Osteoblast (primary cell): ENCODE measurements at regions not wholly inside any gene's neighbourhood (a gene's known extent, or its start where the extent isn't known, plus 50 kb on each side); places are given as distances from the start of the nearest gene placed in this dataset.

ENCODE experiments used
- DNase-seq: peaks from one replicate; pipeline ENCODE4 v3.0.0; 2011; ENCODE audit warnings: low spot score, mixed read lengths; ENCODE audit not compliant: insufficient read length; ENCODE audit errors: missing footprints
- H2AFZ ChIP-seq: 2 replicates; pipeline ENCODE4 v1.6.0; 2011; ENCODE audit warnings: mild to moderate bottlenecking, low read length
- H3K27ac ChIP-seq: 2 replicates; pipeline ENCODE4 v1.5.1; 2011; ENCODE audit warnings: mild to moderate bottlenecking, low read depth, low read length, moderate library complexity
- H3K27me3 ChIP-seq: 2 replicates; pipeline ENCODE4 v1.6.0; 2012; ENCODE audit warnings: mild to moderate bottlenecking, control low read depth, inconsistent platforms, low read length, moderate library complexity; ENCODE audit not compliant: insufficient read depth
- H3K36me3 ChIP-seq: 2 replicates; pipeline ENCODE4 v1.5.1; 2011; ENCODE audit warnings: mild to moderate bottlenecking, low read length, control low read depth, moderate library complexity; ENCODE audit not compliant: insufficient read depth
- H3K4me1 ChIP-seq: 2 replicates; pipeline ENCODE4 v1.5.1; 2011; ENCODE audit warnings: mild to moderate bottlenecking, low read length, control low read depth, moderate library complexity; ENCODE audit not compliant: insufficient read depth
- H3K4me2 ChIP-seq: 2 replicates; pipeline ENCODE4 v1.6.0; 2011; ENCODE audit warnings: mild to moderate bottlenecking, low read length; ENCODE audit not compliant: insufficient read depth
- H3K4me3 ChIP-seq: fragments of 200-600 bp; sonication (generic); 3 replicates; pipeline ENCODE4 v1.5.1; 2012; ENCODE audit warnings: mild to moderate bottlenecking, low read length, inconsistent platforms; ENCODE audit not compliant: insufficient read depth
- H3K79me2 ChIP-seq: 2 replicates; pipeline ENCODE4 v1.6.0; 2012; ENCODE audit warnings: mild to moderate bottlenecking, low read length, control low read depth, inconsistent platforms; ENCODE audit not compliant: insufficient read depth
- H3K9me3 ChIP-seq: 2 replicates; pipeline ENCODE4 v1.5.1; 2011; ENCODE audit warnings: low read depth, low read length, control low read depth
- H4K20me1 ChIP-seq: 2 replicates; pipeline ENCODE4 v1.6.0; 2012; ENCODE audit warnings: mild to moderate bottlenecking, low read length, control low read depth; ENCODE audit not compliant: insufficient read depth
- CTCF ChIP-seq: IDR thresholded peaks from 2 replicates; pipeline ENCODE4 v1.5.1; 2011; ENCODE audit warnings: mild to moderate bottlenecking, low read depth, low read length, moderate library complexity; ENCODE audit errors: extremely low read depth

- H3K36me3 ChIP-seq, result no peaks in the 10 kb centered on the region
- H3K9me3 ChIP-seq, result no peaks in the 10 kb centered on the region
- H3K4me2 ChIP-seq, result no peak overlapping the region
- no peaks in the 10 kb centered on the region for H3K27me3 ChIP-seq
- peaks cover 4% of the 10 kb centered on the region for H4K20me1 ChIP-seq
- no peak for TF ChIP-seq CTCF
- H3K79me2 ChIP-seq, result peaks cover 21% of the 10 kb centered on the region
- no peak overlapping the region for H2AFZ ChIP-seq
- peaks cover 3% of the 10 kb centered on the region for H3K4me1 ChIP-seq
- no peak for DNase-seq
- H3K4me3 ChIP-seq, result no peak overlapping the region
- H3K27ac ChIP-seq, result no peak overlapping the region
Measured at GRCh38 chr17:72535779-72536178, 415.0 kb downstream of the SOX9 start.

- peaks cover 3% of the 10 kb centered on the region for H3K4me1 ChIP-seq
- H3K27ac ChIP-seq, result no peak overlapping the region
- no peaks in the 10 kb centered on the region for H3K36me3 ChIP-seq
- no peak for TF ChIP-seq CTCF
- H4K20me1 ChIP-seq, result peaks cover 11% of the 10 kb centered on the region
- H3K27me3 ChIP-seq, result no peaks in the 10 kb centered on the region
- peaks cover 21% of the 10 kb centered on the region for H3K79me2 ChIP-seq
- no peak overlapping the region for H3K4me2 ChIP-seq
- no peak for DNase-seq
- H2AFZ ChIP-seq, result no peak overlapping the region
- no peak overlapping the region for H3K4me3 ChIP-seq
- no peaks in the 10 kb centered on the region for H3K9me3 ChIP-seq
Measured at GRCh38 chr17:72536788-72537187, 416.0 kb downstream of the SOX9 start.

GRCh38 chr17:72538443-72538842 is 417.6 kb downstream of the SOX9 start:
- TF ChIP-seq CTCF, result no peak
- Histone ChIP-seq H3K27ac (no peak overlapping the region), H3K4me3 (no peak overlapping the region), H3K79me2 (peaks cover 17% of the 10 kb centered on the region), H3K9me3 (no peaks in the 10 kb centered on the region), H2AFZ (no peak overlapping the region), H3K4me2 (no peak overlapping the region), H3K27me3 (no peaks in the 10 kb centered on the region), H3K36me3 (no peaks in the 10 kb centered on the region), H4K20me1 (peaks cover 11% of the 10 kb centered on the region), H3K4me1 (peaks cover 3% of the 10 kb centered on the region)
- peak; percentile 74 for DNase-seq

GRCh38 chr17:72538901-72539352 is 418.1 kb downstream of the SOX9 start:
- TF ChIP-seq CTCF, result no peak
- H3K79me2 ChIP-seq, result peaks cover 17% of the 10 kb centered on the region

More at GRCh38 chr17:72538901-72539352, 418.1 kb downstream of the SOX9 start:
- Histone ChIP-seq H4K20me1 (peaks cover 11% of the 10 kb centered on the region), H3K4me1 (peaks cover 3% of the 10 kb centered on the region), H3K27ac (no peak overlapping the region), H2AFZ (no peak overlapping the region), H3K36me3 (no peaks in the 10 kb centered on the region), H3K4me2 (no peak overlapping the region), H3K4me3 (no peak overlapping the region), H3K9me3 (no peaks in the 10 kb centered on the region), H3K27me3 (no peaks in the 10 kb centered on the region)
- no peak for DNase-seq
